HEK293T (cell line): ENCODE measurements at regions not wholly inside any gene's neighbourhood (a gene's known extent, or its start where the extent isn't known, plus 50 kb on each side); places are given as distances from the start of the nearest gene placed in this dataset.

Experiments
- CTCF ChIA-PET: fragments of 350-600 bp; formaldehyde crosslinking; extraction: SDS; loops from one replicate; lab custom pipeline; 2021; ENCODE audit warnings: antibody characterized with exemption, inconsistent platforms; lab: Yijun Ruan, JAX
- POLR2A ChIA-PET: fragments of 350-600 bp; formaldehyde crosslinking; extraction: SDS; loops from one replicate; lab custom pipeline; 2020; ENCODE audit warnings: antibody characterized with exemption, inconsistent platforms; lab: Yijun Ruan, JAX
- DNase-seq: peaks from one replicate; pipeline ENCODE4 v3.0.0; 2012; ENCODE audit warnings: mixed read lengths; ENCODE audit errors: extremely low spot score
- ARNT ChIP-seq: fragments of 450-650 bp; IDR thresholded peaks from 2 replicates; pipeline ENCODE4 v1.6.1; 2017; ENCODE audit warnings: mild to moderate bottlenecking
- BHLHE40 ChIP-seq: fragments of 450-650 bp; IDR thresholded peaks from 2 replicates; pipeline ENCODE4 v1.6.1; 2016; ENCODE audit warnings: mild to moderate bottlenecking, moderate library complexity, borderline replicate concordance
- CTBP1 ChIP-seq: fragments of 450-650 bp; IDR thresholded peaks from 2 replicates; pipeline ENCODE4 v1.6.1; 2016; ENCODE audit warnings: borderline replicate concordance
- ELF4 ChIP-seq: fragments of 450-650 bp; IDR thresholded peaks from 2 replicates; pipeline ENCODE4 v1.6.1; 2017; ENCODE audit warnings: antibody characterized with exemption
- FOXA1 ChIP-seq: fragments of 450-650 bp; IDR thresholded peaks from 2 replicates; pipeline ENCODE4 v1.6.1; 2016; ENCODE audit warnings: mild to moderate bottlenecking
- FOXK2 ChIP-seq: fragments of 450-650 bp; IDR thresholded peaks from 2 replicates; pipeline ENCODE4 v1.6.1; 2016; ENCODE audit warnings: mild to moderate bottlenecking
- FOXM1 ChIP-seq: fragments of 450-650 bp; IDR thresholded peaks from 2 replicates; pipeline ENCODE4 v1.6.1; 2017; ENCODE audit warnings: mild to moderate bottlenecking, borderline replicate concordance
- HDGF ChIP-seq: fragments of 450-650 bp; IDR thresholded peaks from 2 replicates; pipeline ENCODE4 v1.6.1; 2017; ENCODE audit warnings: antibody characterized with exemption, borderline replicate concordance
- L3MBTL2 ChIP-seq: fragments of 450-650 bp; conservative IDR thresholded peaks from 2 replicates; pipeline ENCODE4 v1.6.1; 2016; ENCODE audit warnings: mild to moderate bottlenecking
- LEF1 ChIP-seq: fragments of 450-650 bp; IDR thresholded peaks from 2 replicates; pipeline ENCODE4 v1.6.1; 2017; ENCODE audit warnings: mild to moderate bottlenecking, borderline replicate concordance
- NFRKB ChIP-seq: fragments of 450-650 bp; IDR thresholded peaks from 2 replicates; pipeline ENCODE4 v1.6.1; 2016; ENCODE audit warnings: mild to moderate bottlenecking, moderate library complexity
- SP1 ChIP-seq: fragments of 450-650 bp; IDR thresholded peaks from 2 replicates; pipeline ENCODE4 v1.6.1; 2017
- SUZ12 ChIP-seq: fragments of 450-650 bp; IDR thresholded peaks from 2 replicates; pipeline ENCODE4 v1.6.1; 2016; ENCODE audit warnings: mild to moderate bottlenecking
- TARDBP ChIP-seq: fragments of 450-650 bp; IDR thresholded peaks from 2 replicates; pipeline ENCODE4 v1.6.1; 2016
- ZNF384 ChIP-seq: fragments of 450-650 bp; IDR thresholded peaks from 2 replicates; pipeline ENCODE4 v1.6.1; 2016
- TF ChIP-seq, protein P1 (sequence below): fragments of 450-650 bp; IDR thresholded peaks from 2 replicates; pipeline ENCODE4 v1.6.1; 2016

DNA sequence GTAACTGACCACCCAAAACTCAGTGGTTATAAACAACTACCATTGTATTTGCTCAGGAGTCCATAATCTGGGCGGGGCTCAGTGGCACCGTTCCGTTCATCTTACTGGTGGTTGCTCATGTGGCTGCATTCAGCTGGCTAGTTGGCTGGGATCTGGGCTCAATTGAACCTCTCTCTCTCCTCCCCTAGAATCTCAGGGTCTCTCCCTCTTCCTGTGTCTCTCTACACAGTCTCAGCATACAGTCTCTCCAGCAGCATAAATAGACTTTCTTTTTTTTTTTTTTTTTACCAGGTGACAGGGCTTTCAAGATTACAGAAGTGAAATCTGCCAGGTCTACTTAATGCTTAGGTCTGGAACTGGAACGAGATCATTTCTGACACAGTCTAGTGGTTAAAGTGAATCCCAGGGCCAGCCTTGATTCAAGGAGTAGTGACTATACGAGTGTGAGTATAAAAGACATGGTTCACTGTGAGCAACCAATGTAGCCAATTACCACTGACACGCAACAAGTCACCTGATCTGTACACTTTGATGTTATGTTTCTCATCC is 193.7 kb upstream of the ESRRG start:
- TF ChIP-seq NFRKB (no peak), FOXK2 (no peak), ZNF384 (no peak), L3MBTL2 (no peak), SUZ12 (no peak), FOXM1 (no peak), CTBP1 (no peak), HDGF (no peak), BHLHE40 (no peak), SP1 (no peak), FOXA1 (no peak), TARDBP (no peak), ARNT (no peak), ELF4 (no peak), LEF1 (no peak)
- TF ChIP-seq, protein P1, sequence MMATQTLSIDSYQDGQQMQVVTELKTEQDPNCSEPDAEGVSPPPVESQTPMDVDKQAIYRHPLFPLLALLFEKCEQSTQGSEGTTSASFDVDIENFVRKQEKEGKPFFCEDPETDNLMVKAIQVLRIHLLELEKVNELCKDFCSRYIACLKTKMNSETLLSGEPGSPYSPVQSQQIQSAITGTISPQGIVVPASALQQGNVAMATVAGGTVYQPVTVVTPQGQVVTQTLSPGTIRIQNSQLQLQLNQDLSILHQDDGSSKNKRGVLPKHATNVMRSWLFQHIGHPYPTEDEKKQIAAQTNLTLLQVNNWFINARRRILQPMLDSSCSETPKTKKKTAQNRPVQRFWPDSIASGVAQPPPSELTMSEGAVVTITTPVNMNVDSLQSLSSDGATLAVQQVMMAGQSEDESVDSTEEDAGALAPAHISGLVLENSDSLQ, result no peak
- POLR2A ChIA-PET, result no interaction called here
- DNase-seq, result no peak
- CTCF ChIA-PET, result no interaction called here

- ChIA-PET POLR2A (no interaction called here), CTCF (no interaction called here)
- no peak for DNase-seq
- TF ChIP-seq ARNT (no peak), TARDBP (no peak), FOXA1 (no peak), SUZ12 (no peak), LEF1 (no peak), FOXK2 (no peak), ELF4 (no peak), FOXM1 (no peak), L3MBTL2 (no peak), BHLHE40 (no peak), HDGF (no peak), ZNF384 (no peak), CTBP1 (no peak), SP1 (no peak), NFRKB (no peak)
- TF ChIP-seq, protein P1, result no peak
Observed at GRCh38 chr1:216914974-216915373, 191.7 kb upstream of the ESRRG start.

GRCh38 chr1:216913976-216914375 is 190.7 kb upstream of the ESRRG start:
- CTCF ChIA-PET, result no interaction called here

DNA sequence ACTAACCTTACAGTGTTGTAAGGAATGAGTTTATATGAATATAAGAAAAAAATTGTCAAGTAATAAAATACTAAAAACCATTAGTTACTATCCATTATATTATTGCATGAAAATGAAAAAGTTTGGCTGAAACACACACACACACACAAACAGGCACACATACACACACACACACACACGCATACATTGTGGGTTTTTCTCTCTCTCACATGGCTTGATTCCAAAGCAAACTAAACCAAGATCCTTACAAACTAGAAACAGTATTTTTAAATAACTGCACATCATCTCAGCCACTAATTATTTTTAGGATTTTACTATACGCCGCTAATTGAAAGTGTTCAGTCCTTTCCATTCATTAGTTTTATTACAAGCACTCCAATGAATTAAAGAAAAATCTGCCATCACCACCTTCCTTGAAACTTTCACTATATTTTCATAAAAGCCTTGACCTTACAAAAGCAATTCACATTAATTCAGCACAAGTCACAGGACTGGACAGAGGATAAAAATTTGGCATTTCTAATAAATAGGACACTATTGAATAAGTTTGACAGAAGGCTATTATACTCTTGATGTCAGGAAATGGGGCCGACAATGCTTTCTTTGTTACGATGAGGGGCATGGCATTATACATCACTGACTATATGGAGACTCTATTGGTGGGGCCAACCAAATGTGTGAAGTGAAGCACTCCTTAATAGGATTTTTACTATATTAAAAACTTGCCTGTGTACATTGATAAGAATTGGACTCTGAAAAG is 187.0 kb upstream of the ESRRG start:
- ChIA-PET POLR2A (no interaction called here), CTCF (no interaction called here)
- TF ChIP-seq FOXM1, result no peak
- no peak for TF ChIP-seq ARNT
- TF ChIP-seq L3MBTL2, result no peak
- TF ChIP-seq HDGF, result no peak
- no peak for TF ChIP-seq TARDBP
- no peak for TF ChIP-seq ZNF384
- TF ChIP-seq FOXA1, result no peak
- TF ChIP-seq NFRKB, result no peak
- TF ChIP-seq BHLHE40, result no peak
- no peak for TF ChIP-seq ELF4
- no peak for TF ChIP-seq FOXK2
- no peak for TF ChIP-seq CTBP1
- no peak for TF ChIP-seq SP1
- TF ChIP-seq, protein P1, result no peak
- DNase-seq, result no peak

More at GRCh38 chr1:216913976-216914375, 190.7 kb upstream of the ESRRG start:
- DNase-seq, result no peak
- POLR2A ChIA-PET, result no interaction called here
- TF ChIP-seq ELF4 (no peak), HDGF (no peak), FOXM1 (no peak), LEF1 (no peak), L3MBTL2 (no peak), BHLHE40 (no peak), TARDBP (no peak)

- no peak for TF ChIP-seq L3MBTL2
- TF ChIP-seq FOXM1, result no peak
- TF ChIP-seq CTBP1, result no peak
- TF ChIP-seq ARNT, result no peak
- no peak for TF ChIP-seq NFRKB
- TF ChIP-seq TARDBP, result no peak
- TF ChIP-seq BHLHE40, result no peak
- TF ChIP-seq FOXK2, result no peak
- TF ChIP-seq HDGF, result no peak
- no peak for TF ChIP-seq ZNF384
- TF ChIP-seq ELF4, result no peak
- TF ChIP-seq, protein P1, result no peak
- no peak for TF ChIP-seq SUZ12
- no peak for TF ChIP-seq LEF1
- TF ChIP-seq SP1, result no peak
- no peak for TF ChIP-seq FOXA1
- POLR2A ChIA-PET, result no interaction called here
- no peak for DNase-seq
- CTCF ChIA-PET, result no interaction called here
Observed at GRCh38 chr1:216908126-216908525, 184.9 kb upstream of the ESRRG start.
